GM23338 (cell line): ENCODE measurements at regions not wholly inside any gene's neighbourhood (a gene's known extent, or its start where the extent isn't known, plus 50 kb on each side); places are given as distances from the start of the nearest gene placed in this dataset.

Experiments
- ATAC-seq: fragments of 200-7000 bp; cut with Tn5 transposase; 3 replicates; pipeline ENCODE4 v1.9.1; 2020
- DNase-seq: peaks from one replicate; pipeline ENCODE4 v3.0.0-alpha.2; 2015; ENCODE audit warnings: low spot score
- H2AFZ ChIP-seq: fragments of 200-600 bp; sonication (generic); 2 replicates; pipeline ENCODE4 v1.8.0; 2016; ENCODE audit warnings: antibody characterized with exemption, mild to moderate bottlenecking, moderate library complexity
- H3F3A ChIP-seq: fragments of 200-600 bp; sonication (generic); replicated peaks from 2 replicates; pipeline ENCODE4 v1.8.0; 2017; ENCODE audit warnings: antibody characterized with exemption, mixed run types, low read depth
- H3K27ac ChIP-seq: fragments of 200-600 bp; sonication (generic); 2 replicates; pipeline ENCODE4 v1.6.1; 2016; ENCODE audit warnings: low read depth
- H3K27me3 ChIP-seq: fragments of 200-600 bp; sonication (generic); 2 replicates; pipeline ENCODE4 v1.8.0; 2016; ENCODE audit warnings: mild to moderate bottlenecking, mixed run types, moderate library complexity; ENCODE audit not compliant: insufficient read depth
- H3K36me3 ChIP-seq: fragments of 200-600 bp; sonication (generic); 2 replicates; pipeline ENCODE4 v1.8.0; 2016; ENCODE audit warnings: mild to moderate bottlenecking; ENCODE audit not compliant: insufficient read depth
- H3K4me1 ChIP-seq: fragments of 200-600 bp; sonication (generic); 2 replicates; pipeline ENCODE4 v1.8.0; 2016; ENCODE audit warnings: mild to moderate bottlenecking, moderate library complexity; ENCODE audit not compliant: insufficient read depth
- H3K4me2 ChIP-seq: fragments of 200-600 bp; sonication (generic); 2 replicates; pipeline ENCODE4 v1.7.1; 2017; ENCODE audit warnings: mixed run types
- H3K4me3 ChIP-seq: fragments of 200-600 bp; sonication (generic); 2 replicates; pipeline ENCODE4 v1.6.1; 2016; ENCODE audit warnings: mixed run types
- H3K79me2 ChIP-seq: fragments of 200-600 bp; sonication (generic); replicated peaks from 2 replicates; pipeline ENCODE4 v1.8.0; 2017; ENCODE audit warnings: mild to moderate bottlenecking; ENCODE audit not compliant: insufficient read depth
- H3K9me2 ChIP-seq: fragments of 200-600 bp; sonication (generic); 2 replicates; pipeline ENCODE4 v1.8.0; 2017; ENCODE audit not compliant: insufficient read depth
- H4K20me1 ChIP-seq: fragments of 200-600 bp; sonication (generic); replicated peaks from 2 replicates; pipeline ENCODE4 v1.8.0; 2017; ENCODE audit warnings: mild to moderate bottlenecking; ENCODE audit not compliant: insufficient read depth
- H3K27ac Mint-ChIP-seq: 2 replicates; pipeline ENCODE4 v1.8.0; 2020; ENCODE audit warnings: inconsistent platforms, mild to moderate bottlenecking, moderate library complexity, mixed read lengths
- H3K27me3 Mint-ChIP-seq: 3 replicates; pipeline ENCODE4 v1.8.0; 2022; ENCODE audit warnings: low read depth, mild to moderate bottlenecking, moderate library complexity, mixed read lengths, inconsistent platforms; ENCODE audit not compliant: insufficient read depth, poor library complexity
- H3K36me3 Mint-ChIP-seq: 3 replicates; pipeline ENCODE4 v1.8.0; 2021; ENCODE audit warnings: low read depth, mild to moderate bottlenecking, inconsistent platforms, moderate library complexity, mixed read lengths
- H3K4me1 Mint-ChIP-seq: 3 replicates; pipeline ENCODE4 v1.8.0; 2020; ENCODE audit warnings: mild to moderate bottlenecking, inconsistent platforms, mixed read lengths
- H3K4me3 Mint-ChIP-seq: 3 replicates; pipeline ENCODE4 v1.8.0; 2021; ENCODE audit warnings: moderate library complexity, mild to moderate bottlenecking, inconsistent platforms, mixed read lengths
- H3K9me3 Mint-ChIP-seq: 3 replicates; pipeline ENCODE4 v1.8.0; 2020; ENCODE audit warnings: moderate library complexity, mild to moderate bottlenecking, inconsistent platforms, mixed read lengths
- CREB1 ChIP-seq: fragments of 250-450 bp; sonication (Bioruptor Pico); IDR thresholded peaks from 2 replicates; pipeline ENCODE4 v1.5.0; 2020; ENCODE audit warnings: low read depth, mild to moderate bottlenecking, moderate library complexity
- CTCF ChIP-seq, 2 experiments: fragments of 200-600 bp in 1 of 2; sonication (generic) in 1 of 2; conservative IDR thresholded peaks; 2 replicates each; pipeline versions ENCODE4 v1.5.1 to v1.6.1; 2016 to 2017; ENCODE audit warnings: antibody characterized with exemption in 2 of 2, low read depth in 2 of 2, mild to moderate bottlenecking in 2 of 2, moderate library complexity in 1 of 2
- ETS1 ChIP-seq: IDR thresholded peaks from 2 replicates; pipeline ENCODE4 v1.6.1; 2016; ENCODE audit warnings: antibody characterized with exemption
- EZH2 ChIP-seq: fragments of 200-600 bp; sonication (generic); IDR thresholded peaks from one replicate; pipeline ENCODE4 v1.8.0; 2017; ENCODE audit warnings: antibody characterized with exemption, mild to moderate bottlenecking, low read depth; ENCODE audit not compliant: unreplicated experiment
- EZH2phosphoT487 ChIP-seq: fragments of 200-600 bp; sonication (generic); IDR thresholded peaks from one replicate; pipeline ENCODE4 v1.8.1; 2018; ENCODE audit warnings: antibody characterized with exemption; ENCODE audit not compliant: unreplicated experiment
- JUNB ChIP-seq: IDR thresholded peaks from one replicate; pipeline ENCODE4 v1.6.1; 2016; ENCODE audit warnings: antibody characterized with exemption; ENCODE audit not compliant: unreplicated experiment
- NANOG ChIP-seq: IDR thresholded peaks from 2 replicates; pipeline ENCODE4 v1.6.1; 2016; ENCODE audit warnings: antibody characterized with exemption, borderline replicate concordance
- POLR2AphosphoS5 ChIP-seq: IDR thresholded peaks from 2 replicates; pipeline ENCODE4 v1.6.1; 2016; ENCODE audit warnings: antibody characterized with exemption, low read depth
- REST ChIP-seq: IDR thresholded peaks from one replicate; pipeline ENCODE4 v1.6.1; 2018; ENCODE audit warnings: antibody characterized with exemption; ENCODE audit not compliant: unreplicated experiment
- STAT1 ChIP-seq: IDR thresholded peaks from one replicate; pipeline ENCODE4 v1.6.1; 2016; ENCODE audit warnings: antibody characterized with exemption; ENCODE audit not compliant: unreplicated experiment
- ZNF114 ChIP-seq: fragments of 250-450 bp; sonication (Bioruptor Pico); IDR thresholded peaks from 2 replicates; pipeline ENCODE4 v1.5.0; 2020; ENCODE audit warnings: mild to moderate bottlenecking, moderate library complexity
- ZNF331 ChIP-seq: fragments of 250-450 bp; sonication (Bioruptor Pico); IDR thresholded peaks from 2 replicates; pipeline ENCODE4 v1.5.0; 2020; ENCODE audit warnings: low read depth, mild to moderate bottlenecking, moderate library complexity
- ZNF462 ChIP-seq: fragments of 250-450 bp; sonication (Bioruptor Pico); IDR thresholded peaks from 2 replicates; pipeline ENCODE4 v1.5.0; 2020; ENCODE audit warnings: mild to moderate bottlenecking, moderate library complexity

GRCh38 chr5:82910905-82911304 lies 166.3 kb downstream of the TMEM167A start:
- H4K20me1 ChIP-seq, result no peaks in the 10 kb centered on the region
- H3K79me2 ChIP-seq, result no peaks in the 10 kb centered on the region
- H3K9me3 Mint-ChIP-seq, result peaks cover 14% of the 10 kb centered on the region
- H3K9me2 ChIP-seq, result no peaks in the 10 kb centered on the region
- H3K4me2 ChIP-seq, result no peak overlapping the region
- peaks cover 6% of the 10 kb centered on the region for H3K36me3 ChIP-seq
- H3K4me3 ChIP-seq, result no peak overlapping the region
- H3K4me1 Mint-ChIP-seq, result peaks cover 3% of the 10 kb centered on the region; the same call in 2 of the 3 replicates
- H3K4me3 Mint-ChIP-seq, result no peak overlapping the region
- no peak overlapping the region for H2AFZ ChIP-seq
- H3K36me3 Mint-ChIP-seq, result peaks cover 13% of the 10 kb centered on the region
- DNase-seq, result no peak
- no peak overlapping the region for H3K27ac Mint-ChIP-seq
- no peak overlapping the region for H3K27ac ChIP-seq
- H3K27me3 Mint-ChIP-seq, result no peaks in the 10 kb centered on the region
- no peak for ATAC-seq
- H3F3A ChIP-seq, result no peaks in the 10 kb centered on the region
- no peak for TF ChIP-seq ZNF114 (CRISPR knock-in tag)
- no peak for TF ChIP-seq NANOG
- TF ChIP-seq CREB1 (CRISPR knock-in tag), result no peak
- TF ChIP-seq POLR2AphosphoS5, result no peak
- no peak for TF ChIP-seq STAT1
- no peak for TF ChIP-seq EZH2phosphoT487
- TF ChIP-seq CTCF (conservative IDR thresholded peaks at IDR 0.05; ENCODE audit: low read depth in 2 of 2), result no peak
- TF ChIP-seq EZH2, result no peak
- no peak for TF ChIP-seq ETS1
- TF ChIP-seq JUNB, result no peak
- TF ChIP-seq ZNF462 (CRISPR knock-in tag), result no peak
- no peak for TF ChIP-seq ZNF331 (CRISPR knock-in tag)
- TF ChIP-seq REST, result no peak
- no peaks in the 10 kb centered on the region for H3K27me3 ChIP-seq
- H3K4me1 ChIP-seq, result no peaks in the 10 kb centered on the region
